Activated CD4-positive, alpha-beta T cell treated with anti-CD3 and anti-CD28 coated beads for 36 hours (primary cell): ENCODE measurements at regions not wholly inside any gene's neighbourhood (a gene's known extent, or its start where the extent isn't known, plus 50 kb on each side); places are given as distances from the start of the nearest gene placed in this dataset.
"Not testable (repeated sequence)": the region's sequence is repeated elsewhere in the genome, so short reads cannot be mapped to it uniquely, and the experiment has no call there.

ENCODE experiments used
- ATAC-seq: fragments of 200-7000 bp; cut with Tn5 transposase; one replicate; pipeline ENCODE4 v1.10.0; 2021; ENCODE audit warnings: mild to moderate bottlenecking, moderate library complexity
- CTCF ChIA-PET: fragments of 350-600 bp; sonication (Branson Sonifier 250); formaldehyde crosslinking; loops from one replicate; lab custom pipeline; 2021; ENCODE audit warnings: antibody characterized with exemption; lab: Charles Lee
- POLR2A ChIA-PET: fragments of 350-600 bp; sonication (Branson Sonifier 250); formaldehyde crosslinking; loops from one replicate; lab custom pipeline; 2021; ENCODE audit warnings: antibody characterized with exemption, inconsistent platforms; lab: Charles Lee
- DNase-seq: peaks from one replicate; pipeline ENCODE4 v3.0.0-alpha.2; 2020
- H3K27ac Mint-ChIP-seq: one replicate; pipeline ENCODE4 v1.8.0; 2021; ENCODE audit warnings: mixed read lengths
- H3K27me3 Mint-ChIP-seq: one replicate; pipeline ENCODE4 v1.8.0; 2021; ENCODE audit warnings: mixed read lengths
- H3K36me3 Mint-ChIP-seq: one replicate; pipeline ENCODE4 v1.8.0; 2021; ENCODE audit warnings: low read depth, mixed read lengths
- H3K4me1 Mint-ChIP-seq: one replicate; pipeline ENCODE4 v1.8.0; 2021; ENCODE audit warnings: mixed read lengths
- H3K4me3 Mint-ChIP-seq: one replicate; pipeline ENCODE4 v1.8.0; 2021; ENCODE audit warnings: mild to moderate bottlenecking, moderate library complexity, mixed read lengths
- H3K9me3 Mint-ChIP-seq: one replicate; pipeline ENCODE4 v1.8.0; 2021; ENCODE audit warnings: low read depth, mixed read lengths
- intact Hi-C, 2 experiments: fragments of 100-400 bp; cut with DNase I in 1 of 2; cut with micrococcal nuclease in 1 of 2; formaldehyde crosslinking; loops; one replicate each; pipeline versions ENCODE4 v1.14.2 to v1.15.1; 2022 to 2024; cut with DNase I, micrococcal nuclease

DNA sequence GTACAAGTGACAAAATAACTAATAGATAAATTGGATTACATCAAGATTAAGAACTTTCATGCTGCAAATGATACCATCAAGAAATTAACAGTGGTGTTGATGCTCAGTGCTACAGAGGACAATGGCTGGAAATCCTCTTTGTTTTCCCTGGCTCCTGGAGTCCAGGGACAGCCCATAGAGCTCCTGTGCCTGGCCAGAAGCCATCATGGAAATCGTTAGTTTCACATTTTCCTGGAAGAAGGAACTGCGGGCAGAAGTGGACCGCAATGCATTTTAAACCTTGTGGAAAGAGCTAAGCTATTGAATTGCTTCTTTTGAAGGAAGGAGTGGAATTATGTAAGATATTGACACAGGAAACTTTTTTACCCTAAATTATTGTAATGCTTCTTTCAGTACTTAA lies 276.0 kb downstream of the GJA1 start:
- no peaks in the 10 kb centered on the region for H3K4me1 Mint-ChIP-seq
- no peak for ATAC-seq
- H3K27ac Mint-ChIP-seq, result no peak overlapping the region
- H3K9me3 Mint-ChIP-seq, result peaks cover 1% of the 10 kb centered on the region
- intact Hi-C loops, result no loop called here
- ChIA-PET CTCF (no interaction called here), POLR2A (no interaction called here)
- H3K27me3 Mint-ChIP-seq, result no peaks in the 10 kb centered on the region
- no peak for DNase-seq
- no peaks in the 10 kb centered on the region for H3K36me3 Mint-ChIP-seq
- no peak overlapping the region for H3K4me3 Mint-ChIP-seq

- Mint-ChIP-seq H3K36me3 (no peaks in the 10 kb centered on the region), H3K4me1 (no peaks in the 10 kb centered on the region), H3K27me3 (no peaks in the 10 kb centered on the region), H3K27ac (no peak overlapping the region), H3K4me3 (no peak overlapping the region), H3K9me3 (peaks cover 10% of the 10 kb centered on the region)
- ChIA-PET POLR2A (no interaction called here), CTCF (interaction anchor here (0.5 kb wide), 1 partner anchor 58 kb away, joined by 3 read pairs; no protein-coding TSS in a partner anchor)
- ATAC-seq (no peak), DNase-seq (no peak)
- intact Hi-C loops, result no loop called here
Measured at GRCh38 chr6:121717686-121718085, 282.2 kb downstream of the GJA1 start.

- ATAC-seq, CTCF ChIA-PET, H3K27me3 Mint-ChIP-seq, POLR2A ChIA-PET, H3K4me1 Mint-ChIP-seq, H3K27ac Mint-ChIP-seq, H3K36me3 Mint-ChIP-seq, H3K4me3 Mint-ChIP-seq, DNase-seq, intact Hi-C loops, H3K9me3 Mint-ChIP-seq: not testable (repeated sequence)
Measured at GRCh38 chr6:121720867-121721266, 285.4 kb downstream of the GJA1 start.

DNA sequence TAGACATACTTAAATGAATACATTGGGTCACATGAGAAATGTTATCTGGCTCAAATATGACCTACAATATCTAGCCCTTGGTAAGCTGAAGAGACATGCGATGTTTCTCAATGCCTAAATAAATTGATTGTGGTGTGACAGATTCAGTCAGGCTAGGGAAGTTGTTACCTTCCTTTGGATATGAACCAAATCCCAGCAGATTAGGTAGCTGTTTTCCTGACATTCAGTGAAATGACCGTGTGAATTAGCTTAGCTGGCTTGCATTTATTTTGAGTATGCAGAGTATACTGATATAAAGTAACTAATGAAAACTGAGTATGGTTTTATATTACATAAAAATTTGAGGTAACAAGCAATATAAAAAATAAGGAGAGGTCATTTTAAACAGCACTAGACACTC lies 288.2 kb downstream of the GJA1 start:
- POLR2A ChIA-PET, result no interaction called here

GRCh38 chr6:121724576-121724975 lies 289.1 kb downstream of the GJA1 start:
- Mint-ChIP-seq H3K9me3 (peaks cover 7% of the 10 kb centered on the region), H3K27me3 (no peaks in the 10 kb centered on the region), H3K36me3 (no peaks in the 10 kb centered on the region), H3K4me1 (no peaks in the 10 kb centered on the region), H3K4me3 (no peak overlapping the region), H3K27ac (no peak overlapping the region)
- intact Hi-C loops, result no loop called here
- CTCF ChIA-PET, result no interaction called here
- DNase-seq (no peak), ATAC-seq (no peak)
- POLR2A ChIA-PET, result no interaction called here

More for the DNA sequence above, 288.2 kb downstream of the GJA1 start:
- Mint-ChIP-seq H3K4me1 (no peaks in the 10 kb centered on the region), H3K36me3 (no peaks in the 10 kb centered on the region), H3K9me3 (peaks cover 7% of the 10 kb centered on the region), H3K4me3 (no peak overlapping the region), H3K27me3 (no peaks in the 10 kb centered on the region), H3K27ac (no peak overlapping the region)
- DNase-seq (no peak), ATAC-seq (no peak)
- intact Hi-C loops, result no loop called here
- CTCF ChIA-PET, result no interaction called here

DNA sequence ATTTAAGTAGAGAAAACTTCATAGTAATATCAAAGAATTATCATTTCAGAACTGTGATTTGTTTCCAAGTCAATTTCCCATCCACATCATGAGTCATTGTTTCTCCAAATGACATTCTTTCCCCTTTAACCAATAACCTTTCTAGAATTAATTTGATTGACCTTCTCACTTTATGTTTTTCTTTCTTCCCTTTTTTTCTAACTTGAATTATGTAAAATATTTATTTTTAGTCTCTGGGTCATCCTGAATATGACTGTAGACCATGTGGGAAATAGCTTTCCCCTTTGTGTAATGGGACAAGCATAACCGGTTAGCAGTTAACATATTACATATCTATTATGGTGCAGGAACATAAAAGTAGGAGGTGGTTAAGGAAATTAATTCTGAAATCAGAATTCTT lies 291.1 kb downstream of the GJA1 start:
- CTCF ChIA-PET, result interaction anchor here (0.6 kb wide), 1 partner anchor 132 kb away, joined by 3 read pairs; no protein-coding TSS in a partner anchor
- no peak for DNase-seq

DNA sequence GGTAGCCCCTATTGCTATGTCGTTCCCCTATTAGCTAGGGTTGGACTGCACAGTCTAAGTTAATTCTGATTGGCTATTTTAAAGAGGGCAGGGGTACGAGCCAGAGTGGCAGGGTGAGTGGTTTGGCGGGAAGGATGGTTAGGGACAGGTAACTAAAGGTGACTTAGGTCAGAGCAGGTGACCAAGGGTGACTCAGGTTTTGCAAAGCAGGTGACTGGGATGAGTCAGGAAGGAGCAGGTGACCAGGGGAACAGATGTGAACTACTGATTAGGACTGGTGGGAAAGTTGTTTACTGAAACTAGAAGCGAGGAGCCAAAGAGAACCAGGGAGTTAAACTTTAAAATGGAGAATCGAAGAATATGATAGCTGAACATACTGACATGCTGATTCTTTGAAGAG lies 295.2 kb downstream of the GJA1 start:
- CTCF ChIA-PET, result interaction anchor here (0.7 kb wide), 1 partner anchor 567 kb away, joined by 3 read pairs; no protein-coding TSS in a partner anchor
- Mint-ChIP-seq H3K4me3 (no peak overlapping the region), H3K9me3 (no peaks in the 10 kb centered on the region), H3K27ac (no peak overlapping the region), H3K27me3 (no peaks in the 10 kb centered on the region), H3K36me3 (no peaks in the 10 kb centered on the region), H3K4me1 (no peaks in the 10 kb centered on the region)
- POLR2A ChIA-PET, result no interaction called here
- DNase-seq (no peak), ATAC-seq (no peak)
- intact Hi-C loops, result no loop called here

More for the DNA sequence above, 291.1 kb downstream of the GJA1 start:
- ATAC-seq, result no peak
- POLR2A ChIA-PET, result no interaction called here
- H3K4me1 Mint-ChIP-seq, result no peaks in the 10 kb centered on the region
- no peaks in the 10 kb centered on the region for H3K36me3 Mint-ChIP-seq
- no peak overlapping the region for H3K4me3 Mint-ChIP-seq
- intact Hi-C loops, result no loop called here
- H3K27me3 Mint-ChIP-seq, result no peaks in the 10 kb centered on the region
- H3K27ac Mint-ChIP-seq, result no peak overlapping the region
- no peaks in the 10 kb centered on the region for H3K9me3 Mint-ChIP-seq

- no peaks in the 10 kb centered on the region for H3K4me1 Mint-ChIP-seq
- H3K9me3 Mint-ChIP-seq, result no peaks in the 10 kb centered on the region
- DNase-seq (no peak), ATAC-seq (no peak)
- intact Hi-C loops, result no loop called here
- no peak overlapping the region for H3K27ac Mint-ChIP-seq
- ChIA-PET POLR2A (no interaction called here), CTCF (interaction anchor here (0.7 kb wide), 1 partner anchor 566 kb away, joined by 3 read pairs; no protein-coding TSS in a partner anchor)
- H3K4me3 Mint-ChIP-seq, result no peak overlapping the region
- H3K27me3 Mint-ChIP-seq, result no peaks in the 10 kb centered on the region
- no peaks in the 10 kb centered on the region for H3K36me3 Mint-ChIP-seq
Measured at GRCh38 chr6:121731381-121731780, 295.9 kb downstream of the GJA1 start.

- Mint-ChIP-seq H3K27me3 (no peaks in the 10 kb centered on the region), H3K4me3 (no peak overlapping the region), H3K9me3 (no peaks in the 10 kb centered on the region), H3K27ac (no peak overlapping the region), H3K36me3 (no peaks in the 10 kb centered on the region), H3K4me1 (no peaks in the 10 kb centered on the region)
- DNase-seq (no peak), ATAC-seq (no peak)
- ChIA-PET POLR2A (no interaction called here), CTCF (no interaction called here)
- intact Hi-C loops, result no loop called here
Measured at GRCh38 chr6:121732641-121733040, 297.2 kb downstream of the GJA1 start.

DNA sequence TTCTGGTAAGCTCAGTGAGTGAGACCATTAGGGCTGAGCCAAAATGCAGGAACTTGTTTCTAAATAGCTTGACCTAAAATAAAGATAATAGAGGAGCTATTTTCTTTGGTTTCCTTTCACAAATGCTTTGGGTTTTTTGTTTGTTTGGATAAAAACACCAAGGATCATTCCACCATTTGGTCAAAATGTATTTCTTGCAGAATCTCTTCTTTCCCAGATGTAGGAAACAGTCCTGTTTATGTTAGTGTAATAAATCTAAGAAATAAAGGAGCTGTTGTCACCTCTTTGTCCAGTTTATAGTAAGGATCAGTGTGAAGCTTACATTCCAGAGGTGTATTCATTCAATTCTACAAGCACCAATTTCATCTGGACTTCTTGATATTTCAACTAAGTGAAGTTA lies 297.8 kb downstream of the GJA1 start:
- H3K4me3 Mint-ChIP-seq, result no peak overlapping the region
- no peaks in the 10 kb centered on the region for H3K9me3 Mint-ChIP-seq
- ChIA-PET CTCF (no interaction called here), POLR2A (no interaction called here)
- H3K27me3 Mint-ChIP-seq, result no peaks in the 10 kb centered on the region
- no peak overlapping the region for H3K27ac Mint-ChIP-seq
- no peaks in the 10 kb centered on the region for H3K36me3 Mint-ChIP-seq
- DNase-seq, result no peak
- no peak for ATAC-seq
- intact Hi-C loops, result no loop called here
- no peaks in the 10 kb centered on the region for H3K4me1 Mint-ChIP-seq

DNA sequence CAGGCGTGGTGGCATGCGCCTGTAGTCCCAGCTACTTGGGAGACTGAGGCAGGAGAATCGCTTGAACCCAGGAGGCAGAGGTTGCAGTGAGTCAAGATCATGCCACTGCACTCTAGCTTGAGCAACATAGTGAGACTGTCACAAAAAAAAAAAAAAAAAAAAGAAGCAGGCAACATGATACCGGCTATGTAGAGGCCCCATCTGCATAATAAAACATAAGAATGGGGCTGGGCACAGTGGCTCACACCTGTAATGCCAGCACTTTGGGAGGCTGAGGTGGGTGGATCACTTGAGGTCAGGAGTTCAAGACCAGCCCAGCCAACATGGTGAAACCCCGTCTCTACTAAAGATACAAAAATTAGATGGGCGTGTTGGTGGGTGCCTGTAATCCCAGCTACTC lies 304.7 kb downstream of the GJA1 start:
- POLR2A ChIA-PET, CTCF ChIA-PET, H3K9me3 Mint-ChIP-seq, H3K27ac Mint-ChIP-seq, intact Hi-C loops, ATAC-seq, DNase-seq, H3K27me3 Mint-ChIP-seq, H3K4me3 Mint-ChIP-seq, H3K36me3 Mint-ChIP-seq, H3K4me1 Mint-ChIP-seq: not testable (repeated sequence)

DNA sequence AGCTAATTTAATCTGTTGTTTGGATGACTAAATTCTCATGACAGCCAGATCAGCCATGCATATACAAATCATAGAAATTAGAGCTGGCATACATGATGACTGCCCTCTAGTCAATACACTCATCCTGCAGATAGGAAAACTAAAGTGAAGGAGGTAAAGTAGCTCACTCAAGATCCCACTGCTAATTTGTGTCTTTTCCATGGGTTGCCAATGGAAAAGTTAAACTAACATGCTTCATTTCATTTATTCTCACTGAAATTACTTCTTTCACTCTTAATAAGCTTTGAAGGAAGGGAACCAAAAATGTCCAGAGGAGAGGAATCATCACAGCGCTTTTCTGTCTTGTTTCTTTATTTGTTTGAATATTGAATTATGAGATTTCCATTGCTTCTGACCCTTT lies 308.2 kb downstream of the GJA1 start:
- CTCF ChIA-PET, result no interaction called here
- intact Hi-C loops, result no loop called here
- Mint-ChIP-seq H3K36me3 (no peaks in the 10 kb centered on the region), H3K4me3 (no peak overlapping the region), H3K4me1 (no peaks in the 10 kb centered on the region), H3K27ac (no peak overlapping the region), H3K9me3 (no peaks in the 10 kb centered on the region), H3K27me3 (no peaks in the 10 kb centered on the region)
- ATAC-seq (no peak), DNase-seq (no peak)
- POLR2A ChIA-PET, result no interaction called here

DNA sequence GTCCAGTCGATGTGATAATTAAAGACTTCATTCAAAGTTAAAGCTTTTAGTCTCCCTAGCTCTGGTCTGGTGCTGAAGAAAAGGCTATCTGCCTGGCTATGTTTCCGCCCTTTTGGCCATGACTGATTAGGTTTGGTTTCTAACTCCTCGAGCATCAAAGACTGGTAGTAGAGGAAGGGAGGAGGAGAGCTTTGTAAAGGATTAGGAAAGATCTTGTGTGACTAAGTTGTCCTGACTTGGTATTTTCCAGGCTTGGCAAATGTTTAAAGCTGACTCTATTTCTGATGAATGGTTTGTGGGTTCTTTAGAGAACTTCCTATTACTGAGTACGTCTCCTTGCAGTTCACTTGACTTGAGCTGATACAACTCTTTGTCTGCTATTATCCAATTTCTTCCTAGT lies 312.9 kb downstream of the GJA1 start:
- DNase-seq, result no peak
- Mint-ChIP-seq H3K4me1 (no peaks in the 10 kb centered on the region), H3K4me3 (no peak overlapping the region), H3K36me3 (no peaks in the 10 kb centered on the region), H3K9me3 (no peaks in the 10 kb centered on the region), H3K27ac (no peak overlapping the region), H3K27me3 (no peaks in the 10 kb centered on the region)
- no peak for ATAC-seq
- intact Hi-C loops, result no loop called here
- ChIA-PET POLR2A (no interaction called here), CTCF (interaction anchor here (0.5 to 0.7 kb wide), 2 partner anchors 23 to 101 kb away, joined by 3 read pairs; no protein-coding TSS in a partner anchor)
